ENCODE measurements at regions not wholly inside any gene's neighbourhood (a gene's known extent, or its start where the extent isn't known, plus 50 kb on each side); places are given as distances from the start of the nearest gene placed in this dataset.

DNA sequence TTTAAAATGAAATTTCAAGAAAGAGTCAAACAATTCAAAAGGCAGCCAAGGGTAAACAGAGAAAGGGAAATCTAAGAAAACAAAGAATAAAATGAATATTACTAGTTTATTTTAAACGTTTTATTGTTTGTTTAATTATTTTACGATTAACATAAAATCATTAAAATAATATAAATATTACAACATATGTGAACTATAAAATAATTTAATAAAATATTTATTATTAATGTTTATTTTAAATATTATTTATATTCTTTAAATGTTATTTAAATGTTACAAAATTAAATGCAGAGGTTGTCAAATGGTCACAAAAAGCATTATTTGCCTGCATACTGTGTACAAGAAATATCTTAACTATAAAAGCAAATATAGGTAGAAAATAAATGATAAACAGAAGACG, 786.7 kb upstream of the GHITM start:
- DNase-seq: no peak
- Histone ChIP-seq H3K4me2 (ENCODE audit: low read depth, low read length, poor library complexity, severe bottlenecking) (no peak overlapping the region), H3K9ac (ENCODE audit: low read length) (no peak overlapping the region), H3K79me2 (ENCODE audit: low read length) (no peaks in the 10 kb centered on the region), H3K36me3 (ENCODE audit: insufficient read depth, low read length) (no peaks in the 10 kb centered on the region), H3K9me3 (ENCODE audit: low read length) (no peaks in the 10 kb centered on the region), H3K27me3 (ENCODE audit: low read length) (no peaks in the 10 kb centered on the region), H3K9me2 (replicated peaks; ENCODE audit: insufficient read depth, low read length) (no peaks in the 10 kb centered on the region), H2AFZ (ENCODE audit: low read length) (no peak overlapping the region), H3K4me1 (ENCODE audit: low read length) (no peaks in the 10 kb centered on the region), H3K4me3 (ENCODE audit: low read length) (no peak overlapping the region), H3K27ac (ENCODE audit: low read length) (no peak overlapping the region), H4K20me1 (ENCODE audit: insufficient read depth, low read depth, low read length) (no peaks in the 10 kb centered on the region)

DNA sequence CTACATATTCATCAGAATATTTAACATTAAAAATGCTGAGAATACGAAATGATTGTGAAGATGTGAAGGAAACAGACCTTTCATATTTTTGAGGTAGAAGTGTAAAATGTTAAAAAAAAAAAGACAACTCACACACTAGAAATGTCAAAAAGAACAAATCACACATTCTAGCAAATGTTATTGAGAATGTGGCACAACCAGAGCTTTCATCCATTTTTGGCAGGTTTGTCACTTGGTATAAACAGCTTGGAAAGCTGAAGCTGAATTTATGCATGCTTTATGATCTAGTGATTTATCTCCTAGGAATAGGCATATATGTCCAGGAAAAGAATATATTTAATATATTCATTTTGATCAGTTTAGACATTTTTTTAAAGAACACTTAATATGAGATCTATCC, 784.9 kb upstream of the GHITM start:
- Histone ChIP-seq H3K9me2 (replicated peaks; ENCODE audit: insufficient read depth, low read length) (no peaks in the 10 kb centered on the region), H3K36me3 (ENCODE audit: insufficient read depth, low read length) (no peaks in the 10 kb centered on the region), H3K9me3 (ENCODE audit: low read length) (no peaks in the 10 kb centered on the region), H3K27me3 (ENCODE audit: low read length) (no peaks in the 10 kb centered on the region), H4K20me1 (ENCODE audit: insufficient read depth, low read depth, low read length) (no peaks in the 10 kb centered on the region), H3K4me2 (ENCODE audit: low read depth, low read length, poor library complexity, severe bottlenecking) (no peak overlapping the region), H3K27ac (ENCODE audit: low read length) (no peak overlapping the region), H2AFZ (ENCODE audit: low read length) (no peak overlapping the region), H3K4me3 (ENCODE audit: low read length) (no peak overlapping the region), H3K4me1 (ENCODE audit: low read length) (no peaks in the 10 kb centered on the region), H3K9ac (ENCODE audit: low read length) (no peak overlapping the region), H3K79me2 (ENCODE audit: low read length) (no peaks in the 10 kb centered on the region)
- DNase-seq: no peak

DNA sequence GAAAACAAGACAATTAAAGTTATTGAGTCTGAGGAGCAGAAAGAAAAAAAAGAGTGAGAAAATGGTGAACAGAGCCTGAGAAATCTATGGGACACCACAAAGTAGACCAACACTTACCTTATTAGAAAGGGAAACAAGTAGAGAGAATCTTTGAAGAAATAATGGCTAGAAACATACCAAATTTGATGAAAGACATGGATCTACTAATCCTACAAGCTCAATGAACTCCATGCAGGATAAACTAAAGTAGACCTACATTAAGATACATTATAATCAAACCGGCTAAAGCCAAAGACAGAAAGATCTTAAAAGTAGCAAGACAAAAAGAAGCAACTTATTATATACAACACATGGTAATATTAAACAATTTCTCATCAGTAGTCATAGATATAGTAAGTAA, 782.3 kb upstream of the GHITM start:
- H3K9me3 ChIP-seq (ENCODE audit: low read length): no peaks in the 10 kb centered on the region
- no peaks in the 10 kb centered on the region for H4K20me1 ChIP-seq (ENCODE audit: insufficient read depth, low read depth, low read length)
- no peak for DNase-seq
- H3K9ac ChIP-seq (ENCODE audit: low read length): no peak overlapping the region
- no peak overlapping the region for H3K4me2 ChIP-seq (ENCODE audit: low read depth, low read length, poor library complexity, severe bottlenecking)
- H3K9me2 ChIP-seq (replicated peaks; ENCODE audit: insufficient read depth, low read length): no peaks in the 10 kb centered on the region
- H3K79me2 ChIP-seq (ENCODE audit: low read length): no peaks in the 10 kb centered on the region
- no peak overlapping the region for H3K27ac ChIP-seq (ENCODE audit: low read length)
- H3K27me3 ChIP-seq (ENCODE audit: low read length): no peaks in the 10 kb centered on the region
- no peaks in the 10 kb centered on the region for H3K36me3 ChIP-seq (ENCODE audit: insufficient read depth, low read length)
- H3K4me3 ChIP-seq (ENCODE audit: low read length): no peak overlapping the region
- H3K4me1 ChIP-seq (ENCODE audit: low read length): no peaks in the 10 kb centered on the region
- H2AFZ ChIP-seq (ENCODE audit: low read length): no peak overlapping the region

DNA sequence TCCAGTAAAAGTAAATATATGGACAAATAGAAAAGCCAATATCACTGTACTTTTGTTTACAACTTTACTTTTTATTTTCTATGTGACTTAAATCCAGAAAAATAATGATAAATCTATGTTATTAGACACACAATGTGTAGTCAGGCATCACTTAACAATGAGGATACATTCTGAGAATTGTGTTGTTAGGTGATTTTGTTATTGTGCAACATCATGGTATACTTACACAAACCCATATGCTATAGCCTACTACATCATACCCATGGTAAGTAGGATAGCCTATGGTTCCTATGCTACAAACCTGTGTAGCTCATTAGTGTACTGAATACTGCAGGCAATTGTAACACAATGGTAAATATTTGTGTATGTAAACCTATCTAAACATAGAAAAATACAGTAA, 781.7 kb upstream of the GHITM start:
- H3K9me3 ChIP-seq (ENCODE audit: low read length): no peaks in the 10 kb centered on the region
- H3K27me3 ChIP-seq (ENCODE audit: low read length): no peaks in the 10 kb centered on the region
- H3K4me3 ChIP-seq (ENCODE audit: low read length): no peak overlapping the region
- no peaks in the 10 kb centered on the region for H3K9me2 ChIP-seq (replicated peaks; ENCODE audit: insufficient read depth, low read length)
- no peak for DNase-seq
- no peaks in the 10 kb centered on the region for H4K20me1 ChIP-seq (ENCODE audit: insufficient read depth, low read depth, low read length)
- no peak overlapping the region for H3K27ac ChIP-seq (ENCODE audit: low read length)
- no peaks in the 10 kb centered on the region for H3K79me2 ChIP-seq (ENCODE audit: low read length)
- H3K36me3 ChIP-seq (ENCODE audit: insufficient read depth, low read length): no peaks in the 10 kb centered on the region
- H3K4me1 ChIP-seq (ENCODE audit: low read length): no peaks in the 10 kb centered on the region
- no peak overlapping the region for H3K9ac ChIP-seq (ENCODE audit: low read length)
- no peak overlapping the region for H3K4me2 ChIP-seq (ENCODE audit: low read depth, low read length, poor library complexity, severe bottlenecking)
- H2AFZ ChIP-seq (ENCODE audit: low read length): no peak overlapping the region

DNA sequence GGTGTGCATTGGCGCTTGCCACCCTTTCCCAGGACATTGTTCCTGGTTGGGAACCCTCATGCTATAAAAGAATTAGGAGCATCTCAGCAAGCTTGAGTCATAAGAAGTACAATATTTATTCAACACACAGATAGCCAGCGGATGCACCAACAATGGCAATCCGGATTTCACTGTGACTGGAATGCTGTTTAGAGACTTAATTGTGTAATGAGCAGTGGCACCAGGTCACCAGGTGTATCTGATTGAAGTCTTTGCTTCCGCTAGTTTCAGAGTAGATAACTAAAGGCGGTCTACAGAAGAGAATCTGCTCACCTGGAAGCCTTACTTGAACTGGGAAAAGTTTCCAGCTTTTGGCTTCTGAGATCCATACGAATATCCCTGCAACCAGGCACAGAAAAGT, 772.3 kb upstream of the GHITM start:
- Histone ChIP-seq H3K36me3 (ENCODE audit: insufficient read depth, low read length) (no peaks in the 10 kb centered on the region), H3K4me3 (ENCODE audit: low read length) (no peak overlapping the region), H2AFZ (ENCODE audit: low read length) (no peak overlapping the region), H3K79me2 (ENCODE audit: low read length) (no peaks in the 10 kb centered on the region), H3K27ac (ENCODE audit: low read length) (no peak overlapping the region), H3K4me1 (ENCODE audit: low read length) (no peaks in the 10 kb centered on the region), H3K27me3 (ENCODE audit: low read length) (no peaks in the 10 kb centered on the region), H3K9me3 (ENCODE audit: low read length) (no peaks in the 10 kb centered on the region), H3K4me2 (ENCODE audit: low read depth, low read length, poor library complexity, severe bottlenecking) (no peak overlapping the region), H3K9me2 (replicated peaks; ENCODE audit: insufficient read depth, low read length) (no peaks in the 10 kb centered on the region), H3K9ac (ENCODE audit: low read length) (no peak overlapping the region), H4K20me1 (ENCODE audit: insufficient read depth, low read depth, low read length) (no peaks in the 10 kb centered on the region)
- no peak for DNase-seq

DNA sequence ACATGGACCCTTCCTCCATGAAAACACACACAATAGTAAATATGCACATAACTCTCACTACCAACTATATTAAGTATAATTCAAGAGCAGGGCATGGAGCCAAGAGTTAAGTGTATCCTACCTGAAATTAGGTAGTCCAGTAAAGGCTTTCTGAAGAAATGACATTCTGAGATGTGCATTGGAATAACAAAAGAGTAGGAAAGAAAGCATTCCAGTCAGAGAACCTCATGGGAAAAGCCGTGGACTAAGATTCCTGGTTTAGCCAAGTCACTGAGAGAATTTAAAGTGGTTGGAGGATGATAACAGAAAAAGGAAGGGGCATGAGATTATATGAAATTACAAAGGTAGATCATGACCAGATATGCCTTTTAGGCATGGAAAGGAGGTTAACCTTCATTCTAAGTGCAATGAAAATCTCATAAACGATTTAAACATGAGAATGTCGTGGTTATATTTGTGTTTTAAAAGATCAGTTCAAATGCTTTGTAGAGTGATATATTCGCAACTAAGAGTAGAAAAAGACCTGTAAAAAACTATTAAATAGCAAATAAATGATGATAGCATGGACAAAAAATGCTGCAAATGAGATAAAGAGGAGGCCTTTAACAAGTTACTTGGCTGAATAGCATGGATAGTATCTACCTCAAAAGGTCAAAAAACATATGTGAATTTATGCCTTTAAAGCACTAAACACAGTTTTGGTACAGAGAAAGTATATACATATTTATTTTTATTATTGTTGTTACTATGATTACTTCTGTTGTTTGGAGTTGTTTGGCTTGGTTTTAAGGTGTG, 767.4 kb upstream of the GHITM start:
- Histone ChIP-seq H3K36me3 (ENCODE audit: insufficient read depth, low read length) (no peaks in the 10 kb centered on the region), H3K27ac (ENCODE audit: low read length) (no peak overlapping the region), H4K20me1 (ENCODE audit: insufficient read depth, low read depth, low read length) (no peaks in the 10 kb centered on the region), H2AFZ (ENCODE audit: low read length) (no peak overlapping the region), H3K9me3 (ENCODE audit: low read length) (no peaks in the 10 kb centered on the region), H3K9ac (ENCODE audit: low read length) (no peak overlapping the region), H3K79me2 (ENCODE audit: low read length) (no peaks in the 10 kb centered on the region), H3K27me3 (ENCODE audit: low read length) (no peaks in the 10 kb centered on the region), H3K9me2 (replicated peaks; ENCODE audit: insufficient read depth, low read length) (no peaks in the 10 kb centered on the region), H3K4me2 (ENCODE audit: low read depth, low read length, poor library complexity, severe bottlenecking) (no peak overlapping the region), H3K4me1 (ENCODE audit: low read length) (no peaks in the 10 kb centered on the region), H3K4me3 (ENCODE audit: low read length) (no peak overlapping the region)
- DNase-seq: no peak

DNA sequence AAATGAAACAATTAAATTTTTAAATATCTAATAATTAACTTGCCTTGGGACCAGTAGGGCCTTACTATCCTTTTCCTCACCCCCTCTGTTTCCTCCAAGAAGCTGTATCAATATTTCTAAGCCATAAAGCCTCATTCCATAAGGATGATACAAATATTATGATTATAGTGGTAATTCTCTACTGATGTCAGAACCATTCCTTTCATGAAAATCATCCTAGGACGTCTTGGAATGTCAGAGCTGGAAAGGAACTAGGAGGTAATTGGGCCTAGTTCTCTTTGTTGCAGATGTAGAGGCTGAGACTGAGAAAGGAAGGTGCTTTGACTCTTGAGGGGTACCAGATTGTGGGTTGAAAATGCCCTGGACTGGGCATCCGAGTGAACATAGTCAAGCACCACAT, 766.7 kb upstream of the GHITM start:
- H4K20me1 ChIP-seq (ENCODE audit: insufficient read depth, low read depth, low read length): no peaks in the 10 kb centered on the region
- no peak overlapping the region for H3K9ac ChIP-seq (ENCODE audit: low read length)
- H3K4me3 ChIP-seq (ENCODE audit: low read length): no peak overlapping the region
- H3K4me1 ChIP-seq (ENCODE audit: low read length): no peaks in the 10 kb centered on the region
- no peak overlapping the region for H3K27ac ChIP-seq (ENCODE audit: low read length)
- H3K27me3 ChIP-seq (ENCODE audit: low read length): no peaks in the 10 kb centered on the region
- H3K79me2 ChIP-seq (ENCODE audit: low read length): no peaks in the 10 kb centered on the region
- no peaks in the 10 kb centered on the region for H3K9me3 ChIP-seq (ENCODE audit: low read length)
- DNase-seq: no peak
- no peak overlapping the region for H3K4me2 ChIP-seq (ENCODE audit: low read depth, low read length, poor library complexity, severe bottlenecking)
- H3K9me2 ChIP-seq (replicated peaks; ENCODE audit: insufficient read depth, low read length): no peaks in the 10 kb centered on the region
- H2AFZ ChIP-seq (ENCODE audit: low read length): no peak overlapping the region
- H3K36me3 ChIP-seq (ENCODE audit: insufficient read depth, low read length): no peaks in the 10 kb centered on the region

DNA sequence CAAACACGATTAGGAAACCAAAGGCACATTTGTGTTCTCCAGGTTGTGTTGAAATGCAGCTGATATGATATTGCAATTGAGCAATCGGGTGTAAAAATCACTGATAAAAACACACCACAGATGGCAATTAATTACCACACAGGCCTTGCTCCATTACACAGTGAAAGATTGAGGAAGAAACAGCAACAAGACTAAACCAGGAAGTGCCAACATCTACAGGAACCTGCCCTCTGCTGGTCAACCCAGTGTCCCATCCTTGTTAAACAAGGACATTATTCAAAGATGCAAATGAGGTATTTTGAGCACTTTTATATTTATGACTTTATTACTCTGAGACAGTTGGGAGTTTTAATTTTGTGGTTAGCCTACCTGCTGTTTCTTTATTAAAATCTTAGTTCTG, 765.6 kb upstream of the GHITM start:
- Histone ChIP-seq H3K9ac (ENCODE audit: low read length) (no peak overlapping the region), H3K4me3 (ENCODE audit: low read length) (no peak overlapping the region), H3K79me2 (ENCODE audit: low read length) (no peaks in the 10 kb centered on the region), H3K4me2 (ENCODE audit: low read depth, low read length, poor library complexity, severe bottlenecking) (no peak overlapping the region), H2AFZ (ENCODE audit: low read length) (no peak overlapping the region), H3K27me3 (ENCODE audit: low read length) (no peaks in the 10 kb centered on the region), H3K27ac (ENCODE audit: low read length) (no peak overlapping the region), H3K9me2 (replicated peaks; ENCODE audit: insufficient read depth, low read length) (no peaks in the 10 kb centered on the region), H3K4me1 (ENCODE audit: low read length) (no peaks in the 10 kb centered on the region), H3K36me3 (ENCODE audit: insufficient read depth, low read length) (no peaks in the 10 kb centered on the region), H4K20me1 (ENCODE audit: insufficient read depth, low read depth, low read length) (no peaks in the 10 kb centered on the region), H3K9me3 (ENCODE audit: low read length) (no peaks in the 10 kb centered on the region)
- no peak for DNase-seq
